K562 (cell line): ENCODE measurements at regions not wholly inside any gene's neighbourhood (a gene's known extent, or its start where the extent isn't known, plus 50 kb on each side); places are given as distances from the start of the nearest gene placed in this dataset.
"Not testable (repeated sequence)": the region's sequence is repeated elsewhere in the genome, so short reads cannot be mapped to it uniquely, and the experiment has no call there.

Experiments
- ATAC-seq: fragments of 200-7000 bp; cut with Tn5 transposase; 3 replicates; pipeline ENCODE4 v1.9.1; 2020; ENCODE audit warnings: moderate library complexity
- BruUV-seq: library from RNA; stranded (reverse); fragments of 400-500 nt; replicated peaks from 2 replicates; lab custom pipeline; 2021; lab: Mats Ljungman, UMichigan
- CTCF ChIA-PET: fragments of 300-600 bp; formaldehyde crosslinking; extraction: SDS; loops from one replicate; lab custom pipeline; 2021; ENCODE audit warnings: low intra/inter-chr PET ratio; lab: Yijun Ruan, JAX
- POLR2A ChIA-PET: fragments of 300-600, 350-650 bp; sonication (Branson Sonifier 250); formaldehyde crosslinking; extraction: SDS; loops from one replicate; lab custom pipeline; 2021; ENCODE audit warnings: antibody characterized with exemption, inconsistent platforms; lab: Yijun Ruan, JAX
- DNase-seq, 4 experiments: peaks; one replicate each; pipeline versions ENCODE4 v3.0.0 to v3.0.0-alpha.2; 2011 to 2018; ENCODE audit warnings: low spot score in 3 of 4, mixed read lengths in 3 of 4; ENCODE audit errors: extremely low read depth in 1 of 4
- FAIRE-seq: peaks from 2 replicates; lab custom pipeline; 2011; peaks lifted over from hg19 to GRCh38; lab: Jason Lieb, UNC
- H2AFZ ChIP-seq: 2 replicates; pipeline ENCODE4 v1.6.0; 2011; ENCODE audit warnings: low read depth, low read length, control low read depth, inconsistent platforms
- H3K27ac ChIP-seq: fragments of 200-600 bp; 3 replicates; pipeline ENCODE4 v1.8.0; 2011; ENCODE audit warnings: low read depth, mild to moderate bottlenecking, control low read depth, inconsistent platforms, low read length, moderate library complexity, mixed read lengths; ENCODE audit errors: extremely low read depth
- H3K27me3 ChIP-seq, 2 experiments: fragments of 300-600 bp in 1 of 2; 2 replicates in 1 of 2; 3 replicates in 1 of 2; pipeline versions ENCODE4 v1.6.0 to v1.8.0; 2011; ENCODE audit warnings: inconsistent platforms in 2 of 2, low read length in 2 of 2, mild to moderate bottlenecking in 1 of 2, mixed read lengths in 1 of 2, moderate library complexity in 1 of 2; ENCODE audit not compliant: control insufficient read depth in 2 of 2, insufficient read depth in 2 of 2
- H3K36me3 ChIP-seq: fragments of 300-600 bp; 3 replicates; pipeline ENCODE4 v1.8.0; 2011; ENCODE audit warnings: mild to moderate bottlenecking, low read length, inconsistent platforms; ENCODE audit not compliant: control insufficient read depth, insufficient read depth
- H3K4me1 ChIP-seq, 2 experiments: fragments of 200-600 bp in 1 of 2; replicated peaks in 1 of 2; 2 replicates in 1 of 2; 3 replicates in 1 of 2; pipeline versions ENCODE4 v1.5.1 to v1.8.0; 2011; ENCODE audit warnings: inconsistent platforms in 2 of 2, low read length in 2 of 2, mild to moderate bottlenecking in 1 of 2, mixed read lengths in 1 of 2, moderate library complexity in 1 of 2; ENCODE audit not compliant: control insufficient read depth in 2 of 2, insufficient read depth in 2 of 2
- H3K4me2 ChIP-seq: 2 replicates; pipeline ENCODE4 v1.6.1; 2011; ENCODE audit warnings: low read length, control low read depth, inconsistent platforms, mixed read lengths; ENCODE audit not compliant: insufficient read depth
- H3K4me3 ChIP-seq: fragments of 200-600 bp; sonication (generic), shearing (Covaris generic); 2 replicates; pipeline ENCODE4 v1.5.1; 2016; ENCODE audit warnings: control low read depth, inconsistent platforms
- H3K79me2 ChIP-seq: fragments of 200-600 bp; 3 replicates; pipeline ENCODE4 v1.8.0; 2011; ENCODE audit warnings: low read length, inconsistent platforms; ENCODE audit not compliant: control insufficient read depth, insufficient read depth
- H3K9ac ChIP-seq, 2 experiments: 2 replicates each; pipeline versions ENCODE4 v1.6.0 to v1.6.1; 2011; ENCODE audit warnings: low read depth in 2 of 2, low read length in 2 of 2, control low read depth in 1 of 2, inconsistent platforms in 1 of 2, mild to moderate bottlenecking in 1 of 2, mixed read lengths in 1 of 2; ENCODE audit not compliant: insufficient read depth in 1 of 2
- H3K9me1 ChIP-seq: one replicate; pipeline ENCODE4 v1.6.0; 2011; ENCODE audit warnings: inconsistent platforms, mild to moderate bottlenecking, low read length, moderate library complexity; ENCODE audit not compliant: control insufficient read depth, insufficient read depth
- H3K9me3 ChIP-seq: replicated peaks from 2 replicates; pipeline ENCODE4 v1.5.1; 2011; ENCODE audit warnings: low read depth, low read length, inconsistent platforms; ENCODE audit not compliant: control insufficient read depth, insufficient read depth
- H4K20me1 ChIP-seq: replicated peaks from 2 replicates; pipeline ENCODE4 v1.6.1; 2011; ENCODE audit warnings: low read length, inconsistent platforms, mixed read lengths; ENCODE audit not compliant: control insufficient read depth, insufficient read depth
- FOXK1 ChIP-seq: sonication (generic); formaldehyde crosslinking; IDR thresholded peaks from 2 replicates; pipeline ENCODE4 v1.8.0; 2022; ENCODE audit warnings: missing genetic modification reagents, mild to moderate bottlenecking, borderline replicate concordance
- GTF2E2 ChIP-seq: fragments of 200-800 bp; sonication (Bioruptor generic); IDR thresholded peaks from 2 replicates; pipeline ENCODE4 v1.6.1; 2016; ENCODE audit warnings: missing genetic modification characterization, missing compliant biosample characterization
- JUN ChIP-seq, 2 experiments: sonication (generic) in 1 of 2; formaldehyde crosslinking in 1 of 2; IDR thresholded peaks; 2 replicates each; pipeline versions ENCODE4 v1.6.1 to v1.8.0; 2012 to 2022; ENCODE audit warnings: borderline replicate concordance in 2 of 2, mild to moderate bottlenecking in 2 of 2, improper control_type of control experiment in 1 of 2, low read depth in 1 of 2, low read length in 1 of 2, missing genetic modification reagents in 1 of 2
- TAF15 ChIP-seq: fragments of 200-400 bp; formaldehyde crosslinking; IDR thresholded peaks from 2 replicates; pipeline ENCODE4 v1.6.1; 2017; ENCODE audit warnings: mild to moderate bottlenecking, low read depth, low read length, moderate library complexity
- ZFX ChIP-seq: sonication (generic); formaldehyde crosslinking; IDR thresholded peaks from 2 replicates; pipeline ENCODE4 v1.8.0; 2022; ENCODE audit warnings: mild to moderate bottlenecking, missing genetic modification reagents, moderate library complexity
- ZNF121 ChIP-seq: sonication (generic); formaldehyde crosslinking; conservative IDR thresholded peaks from 2 replicates; pipeline ENCODE4 v1.8.0; 2022; ENCODE audit warnings: missing genetic modification reagents
- ZNF146 ChIP-seq: IDR thresholded peaks from one replicate; pipeline ENCODE4 v1.6.1; 2018; ENCODE audit warnings: missing compliant biosample characterization; ENCODE audit not compliant: unreplicated experiment
- WGBS: fragments of 100-300 bp; shearing (Covaris generic); methylation state at CpG from one replicate; pipeline ENCODE4 v1.1.6; 2016; ENCODE audit warnings: low coverage, mixed read lengths; ENCODE audit not compliant: insufficient coverage; ENCODE audit errors: missing lambda C conversion rate; 5-methylcytosine and 5-hydroxymethylcytosine counted together
- in situ Hi-C: fragments of 300-500 bp; cut with MboI; formaldehyde crosslinking; loops from 4 replicates; pipeline ENCODE4 v1.15.0; 2018; ENCODE audit warnings: inconsistent platforms, mixed read lengths
- intact Hi-C: fragments of 100-400 bp; cut with micrococcal nuclease; formaldehyde crosslinking; loops from 2 replicates; pipeline ENCODE4 v1.14.2; 2022
- TF ChIP-seq, protein P1 (sequence below): fragments of 450-650 bp; formaldehyde crosslinking; IDR thresholded peaks from 2 replicates; pipeline ENCODE4 v1.4.0; 2022; ENCODE audit warnings: missing genetic modification characterization
- TF ChIP-seq, protein P2 (sequence below): fragments of 250-450 bp; sonication (Bioruptor Pico); IDR thresholded peaks from 2 replicates; pipeline ENCODE4 v1.8.0; 2022; ENCODE audit warnings: inconsistent platforms, mild to moderate bottlenecking, moderate library complexity, borderline replicate concordance

DNA sequence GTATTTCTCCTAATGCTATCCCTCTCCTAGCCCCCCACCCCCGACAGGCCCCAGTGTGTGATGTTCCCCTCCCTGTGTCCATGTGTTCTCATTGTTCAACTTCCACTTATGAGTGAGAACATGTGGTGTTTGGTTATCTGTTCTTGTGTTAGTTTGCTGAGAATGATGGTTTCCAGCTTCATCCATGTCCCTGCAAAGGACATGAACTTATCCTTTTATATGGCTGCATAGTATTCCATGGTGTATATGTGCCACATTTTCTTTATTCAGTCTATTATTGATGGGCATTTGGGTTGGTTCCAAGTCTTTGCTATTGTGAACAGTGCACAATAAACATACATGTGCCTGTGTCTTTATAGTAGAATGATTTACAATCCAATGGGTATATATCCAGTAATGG, 362.0 kb upstream of the GYPC start:
- H3K36me3 ChIP-seq, CTCF ChIA-PET, H3K4me3 ChIP-seq, H3K4me1 ChIP-seq, H3K9me3 ChIP-seq, H3K27me3 ChIP-seq, H2AFZ ChIP-seq, H3K79me2 ChIP-seq, H3K27ac ChIP-seq, ATAC-seq, BruUV-seq, H3K4me2 ChIP-seq, H3K9me1 ChIP-seq: not testable (repeated sequence)
- WGBS: no CpG with 5 or more reads among the region's 1 CpG
- TF ChIP-seq ZNF146 (CRISPR knock-in tag): peak; percentile 57
- TF ChIP-seq, all 486 proteins: peak for 1; not testable (repeated sequence) for 485
- H3K9ac ChIP-seq, H4K20me1 ChIP-seq, DNase-seq, in situ Hi-C loops, FAIRE-seq, intact Hi-C loops: not testable (repeated sequence)
- POLR2A ChIA-PET: interaction anchor here (0.6 to 0.7 kb wide), 2 partner anchors 14 to 549 kb away, joined by 3 to 4 read pairs; no protein-coding TSS in a partner anchor

DNA sequence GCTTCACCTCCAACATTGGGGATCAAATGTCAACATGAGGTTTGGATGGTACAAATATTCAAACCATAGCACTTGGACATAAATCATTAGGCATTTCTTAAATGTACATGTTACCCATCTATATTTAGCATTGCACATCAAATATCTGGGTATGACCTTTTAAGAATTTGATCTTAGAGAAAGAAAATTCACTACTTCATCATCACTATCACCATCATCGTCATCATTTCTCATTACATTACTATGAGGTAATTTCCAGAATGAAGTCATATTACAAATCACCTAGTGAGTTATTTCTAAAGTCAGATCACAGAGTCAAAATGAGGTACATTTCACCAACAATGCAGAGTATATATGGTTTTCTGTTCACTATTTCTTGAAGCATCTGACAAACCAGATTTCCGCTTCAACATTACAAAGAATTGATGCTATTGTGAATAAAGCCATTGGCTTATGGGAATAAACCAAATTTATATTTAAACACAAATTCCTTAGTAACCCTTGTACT, 356.4 kb upstream of the GYPC start:
- CTCF ChIA-PET: no interaction called here
- FAIRE-seq (no peak), DNase-seq (no peak), ATAC-seq (no peak)
- H3K4me1 ChIP-seq: peaks cover 0 to 2% of the 10 kb centered on the region in 2 experiments; a peak in 2 of 5 replicates
- no peak overlapping the region for H2AFZ ChIP-seq
- no peak overlapping the region for H3K4me3 ChIP-seq
- H3K79me2 ChIP-seq: peaks cover 7% of the 10 kb centered on the region; the same call in 2 of the 3 replicates
- no peaks in the 10 kb centered on the region for H3K27me3 ChIP-seq
- H3K9ac ChIP-seq: no peak overlapping the region
- in situ Hi-C loops: no loop called here
- peaks cover 8% of the 10 kb centered on the region; the same call in 2 of the 3 replicates for H3K36me3 ChIP-seq
- BruUV-seq: no TSS peak
- no peaks in the 10 kb centered on the region for H3K9me1 ChIP-seq
- H4K20me1 ChIP-seq: no peaks in the 10 kb centered on the region
- intact Hi-C loops: no loop called here
- no peaks in the 10 kb centered on the region for H3K9me3 ChIP-seq
- WGBS: 93% methylated on average over 2 of the region's 2 CpGs
- no peak overlapping the region for H3K4me2 ChIP-seq
- POLR2A ChIA-PET: no interaction called here
- no peak overlapping the region for H3K27ac ChIP-seq
- TF ChIP-seq TAF15: no peak
- no peak for TF ChIP-seq FOXK1 (CRISPR knock-in tag)
- TF ChIP-seq JUN (IDR thresholded peaks at IDR 0.05; ENCODE audit: borderline replicate concordance, low read depth, low read length): no peak
- TF ChIP-seq JUN (CRISPR knock-in tag; IDR thresholded peaks at IDR 0.05; ENCODE audit: borderline replicate concordance): no peak
- TF ChIP-seq, protein P1, sequence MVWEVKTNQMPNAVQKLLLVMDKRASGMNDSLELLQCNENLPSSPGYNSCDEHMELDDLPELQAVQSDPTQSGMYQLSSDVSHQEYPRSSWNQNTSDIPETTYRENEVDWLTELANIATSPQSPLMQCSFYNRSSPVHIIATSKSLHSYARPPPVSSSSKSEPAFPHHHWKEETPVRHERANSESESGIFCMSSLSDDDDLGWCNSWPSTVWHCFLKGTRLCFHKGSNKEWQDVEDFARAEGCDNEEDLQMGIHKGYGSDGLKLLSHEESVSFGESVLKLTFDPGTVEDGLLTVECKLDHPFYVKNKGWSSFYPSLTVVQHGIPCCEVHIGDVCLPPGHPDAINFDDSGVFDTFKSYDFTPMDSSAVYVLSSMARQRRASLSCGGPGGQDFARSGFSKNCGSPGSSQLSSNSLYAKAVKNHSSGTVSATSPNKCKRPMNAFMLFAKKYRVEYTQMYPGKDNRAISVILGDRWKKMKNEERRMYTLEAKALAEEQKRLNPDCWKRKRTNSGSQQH: no peak
- TF ChIP-seq, protein P2, sequence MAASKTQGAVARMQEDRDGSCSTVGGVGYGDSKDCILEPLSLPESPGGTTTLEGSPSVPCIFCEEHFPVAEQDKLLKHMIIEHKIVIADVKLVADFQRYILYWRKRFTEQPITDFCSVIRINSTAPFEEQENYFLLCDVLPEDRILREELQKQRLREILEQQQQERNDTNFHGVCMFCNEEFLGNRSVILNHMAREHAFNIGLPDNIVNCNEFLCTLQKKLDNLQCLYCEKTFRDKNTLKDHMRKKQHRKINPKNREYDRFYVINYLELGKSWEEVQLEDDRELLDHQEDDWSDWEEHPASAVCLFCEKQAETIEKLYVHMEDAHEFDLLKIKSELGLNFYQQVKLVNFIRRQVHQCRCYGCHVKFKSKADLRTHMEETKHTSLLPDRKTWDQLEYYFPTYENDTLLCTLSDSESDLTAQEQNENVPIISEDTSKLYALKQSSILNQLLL: no peak
- no peak for TF ChIP-seq GTF2E2 (tag)
- no peak for TF ChIP-seq ZFX (CRISPR knock-in tag)
- TF ChIP-seq ZNF121 (CRISPR knock-in tag): no peak
